Bronchial epithelial cell (primary cell): ENCODE measurements at regions not wholly inside any gene's neighbourhood (a gene's known extent, or its start where the extent isn't known, plus 50 kb on each side); places are given as distances from the start of the nearest gene placed in this dataset.

Experiments
- DNase-seq: peaks from one replicate; pipeline ENCODE4 v3.0.0-alpha.2; 2010; ENCODE audit warnings: low read depth
- FAIRE-seq: peaks from 2 replicates; lab custom pipeline; 2011; peaks lifted over from hg19 to GRCh38; lab: Jason Lieb, UNC
- H3K27me3 ChIP-seq: 2 replicates; pipeline ENCODE4 v1.5.1; 2011; ENCODE audit warnings: low read length; ENCODE audit not compliant: control insufficient read depth, insufficient read depth
- H3K36me3 ChIP-seq: 2 replicates; pipeline ENCODE4 v1.5.1; 2011; ENCODE audit warnings: low read length; ENCODE audit not compliant: control insufficient read depth, insufficient read depth
- H3K4me3 ChIP-seq: 2 replicates; pipeline ENCODE4 v1.5.1; 2011; ENCODE audit warnings: mild to moderate bottlenecking, low read depth, low read length, control low read depth
- TF ChIP-seq, protein P1 (sequence below): IDR thresholded peaks from 2 replicates; pipeline ENCODE4 v1.5.1; 2011; ENCODE audit warnings: mild to moderate bottlenecking, moderate library complexity, low read length, control low read depth, inconsistent platforms; ENCODE audit not compliant: insufficient read depth, severe bottlenecking

DNA sequence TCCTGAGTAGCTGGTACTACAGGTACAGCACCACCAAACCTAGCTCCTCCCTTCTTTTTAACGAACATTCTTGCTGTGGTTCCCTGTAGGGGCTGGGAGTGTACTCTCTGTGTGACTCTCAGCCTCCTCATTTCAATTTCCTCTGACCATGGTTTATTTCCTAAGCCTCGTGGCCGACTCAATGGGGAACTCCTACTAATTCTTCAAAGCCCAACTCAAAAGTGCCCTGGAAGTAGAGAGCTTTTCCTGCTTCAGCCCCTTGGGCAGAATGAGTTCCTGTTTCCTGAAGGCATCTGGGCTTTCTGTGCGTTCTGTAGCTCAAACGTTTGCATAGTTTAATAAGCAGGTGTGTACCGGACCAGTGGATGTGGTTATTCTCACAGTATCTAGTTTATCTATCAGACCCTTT is 70.9 kb upstream of the ACOT11 start:
- H3K27me3 ChIP-seq, result peaks cover 25% of the 10 kb centered on the region
- no peak for FAIRE-seq
- TF ChIP-seq, protein P1, sequence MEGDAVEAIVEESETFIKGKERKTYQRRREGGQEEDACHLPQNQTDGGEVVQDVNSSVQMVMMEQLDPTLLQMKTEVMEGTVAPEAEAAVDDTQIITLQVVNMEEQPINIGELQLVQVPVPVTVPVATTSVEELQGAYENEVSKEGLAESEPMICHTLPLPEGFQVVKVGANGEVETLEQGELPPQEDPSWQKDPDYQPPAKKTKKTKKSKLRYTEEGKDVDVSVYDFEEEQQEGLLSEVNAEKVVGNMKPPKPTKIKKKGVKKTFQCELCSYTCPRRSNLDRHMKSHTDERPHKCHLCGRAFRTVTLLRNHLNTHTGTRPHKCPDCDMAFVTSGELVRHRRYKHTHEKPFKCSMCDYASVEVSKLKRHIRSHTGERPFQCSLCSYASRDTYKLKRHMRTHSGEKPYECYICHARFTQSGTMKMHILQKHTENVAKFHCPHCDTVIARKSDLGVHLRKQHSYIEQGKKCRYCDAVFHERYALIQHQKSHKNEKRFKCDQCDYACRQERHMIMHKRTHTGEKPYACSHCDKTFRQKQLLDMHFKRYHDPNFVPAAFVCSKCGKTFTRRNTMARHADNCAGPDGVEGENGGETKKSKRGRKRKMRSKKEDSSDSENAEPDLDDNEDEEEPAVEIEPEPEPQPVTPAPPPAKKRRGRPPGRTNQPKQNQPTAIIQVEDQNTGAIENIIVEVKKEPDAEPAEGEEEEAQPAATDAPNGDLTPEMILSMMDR, result no peak
- no peaks in the 10 kb centered on the region for H3K36me3 ChIP-seq
- DNase-seq, result no peak
- no peak overlapping the region for H3K4me3 ChIP-seq

DNA sequence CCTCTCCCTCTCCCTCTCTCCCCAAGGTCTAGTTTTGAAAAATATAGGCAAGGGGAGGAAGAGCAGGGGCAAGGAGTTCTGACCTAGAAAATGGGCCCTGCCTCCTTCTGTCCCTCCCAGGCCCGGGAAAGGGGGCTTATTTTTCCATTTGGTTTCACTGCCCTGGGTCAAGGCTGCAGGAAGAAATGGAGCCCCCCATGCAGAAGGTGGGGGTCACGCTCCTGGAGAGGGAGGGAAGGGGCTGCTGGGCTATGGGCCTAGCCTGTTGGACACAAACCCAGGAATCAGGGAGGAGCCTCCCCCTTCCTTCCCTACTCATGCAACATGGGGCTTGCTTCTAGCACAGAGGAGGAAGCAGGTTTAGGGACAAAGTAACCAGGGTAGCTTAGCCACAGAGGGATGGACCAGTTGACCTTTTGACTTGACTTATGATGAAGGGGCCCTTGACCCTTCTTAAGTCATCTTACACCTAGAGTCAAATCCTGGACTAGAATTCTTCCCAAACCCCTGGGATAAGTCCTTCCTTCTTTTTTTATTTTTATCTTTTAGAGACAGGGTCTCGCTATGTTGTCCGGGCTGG is 70.4 kb upstream of the SSBP3 start:
- FAIRE-seq (no peak), DNase-seq (no peak)
- H3K27me3 ChIP-seq, result peaks cover 25% of the 10 kb centered on the region
- no peaks in the 10 kb centered on the region for H3K36me3 ChIP-seq
- no peak overlapping the region for H3K4me3 ChIP-seq
- TF ChIP-seq, protein P1, result no peak

DNA sequence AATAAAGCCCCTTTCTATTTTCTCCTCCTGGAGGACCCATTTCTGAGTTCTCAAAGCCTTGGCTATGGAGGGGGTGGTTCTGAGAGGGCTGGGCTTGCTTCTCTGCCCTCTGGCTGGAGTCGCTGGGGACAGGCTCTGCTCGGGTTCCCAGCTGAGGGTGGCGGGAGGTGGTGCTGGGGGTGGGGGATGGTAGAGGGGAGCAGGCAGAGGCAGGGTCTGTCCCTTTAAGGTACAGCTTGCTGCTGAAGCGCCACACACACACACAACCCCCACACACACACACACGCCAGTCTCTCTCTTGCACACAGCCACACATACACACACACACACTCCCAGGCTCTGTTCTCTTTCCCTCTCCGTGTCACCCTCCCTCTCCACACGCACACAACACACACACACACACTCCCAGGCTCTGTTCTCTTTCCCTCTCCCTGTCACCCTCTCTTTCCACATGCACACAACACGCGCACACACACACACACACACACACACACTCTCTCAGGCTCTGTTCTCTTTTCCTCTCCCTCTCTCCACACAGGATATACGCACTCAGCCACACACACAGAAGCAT is 69.8 kb upstream of the SSBP3 start:
- Histone ChIP-seq H3K36me3 (no peaks in the 10 kb centered on the region), H3K4me3 (no peak overlapping the region), H3K27me3 (peaks cover 25% of the 10 kb centered on the region)
- DNase-seq (no peak), FAIRE-seq (no peak)
- TF ChIP-seq, protein P1, result no peak

DNA sequence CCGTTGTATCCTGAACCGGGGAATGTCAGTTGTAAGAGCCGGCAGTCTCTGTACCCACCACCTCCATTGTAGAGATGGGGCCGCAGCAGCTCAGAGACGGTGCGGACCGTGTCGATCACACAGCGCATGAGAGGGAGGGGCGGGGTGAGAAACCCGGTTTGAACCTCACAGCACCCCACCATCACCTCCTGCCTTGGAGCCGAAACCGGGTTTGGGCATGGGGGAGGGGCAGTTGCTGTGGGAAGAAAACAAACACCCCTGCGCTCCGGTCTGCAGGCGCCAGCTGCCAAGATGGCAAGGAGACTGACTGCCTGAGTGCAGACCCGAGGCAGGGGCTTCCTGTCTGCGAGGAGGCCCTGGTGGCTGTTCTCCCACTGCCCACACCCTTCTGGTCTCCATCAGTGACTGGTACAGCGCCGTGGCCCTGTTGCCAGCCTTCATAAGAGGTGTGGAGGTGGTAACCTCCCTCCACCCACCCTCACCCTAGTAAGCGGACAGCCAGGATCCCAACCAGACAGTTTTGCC is 69.2 kb upstream of the SSBP3 start:
- no peak overlapping the region for H3K4me3 ChIP-seq
- H3K27me3 ChIP-seq, result peaks cover 25% of the 10 kb centered on the region
- TF ChIP-seq, protein P1, result no peak
- no peaks in the 10 kb centered on the region for H3K36me3 ChIP-seq
- no peak for FAIRE-seq
- no peak for DNase-seq

- TF ChIP-seq, protein P1, result no peak
- Histone ChIP-seq H3K4me3 (no peak overlapping the region), H3K27me3 (peaks cover 24% of the 10 kb centered on the region), H3K36me3 (no peaks in the 10 kb centered on the region)
- FAIRE-seq, result no peak
- DNase-seq, result no peak
These were observed 68.4 kb upstream of the SSBP3 start for GRCh38 chr1:54474310-54475251.
